ENCODE measurements at regions not wholly inside any gene's neighbourhood (a gene's known extent, or its start where the extent isn't known, plus 50 kb on each side); places are given as distances from the start of the nearest gene placed in this dataset.

- TF ChIP-seq CTCF (conservative IDR thresholded peaks at IDR 0.05; ENCODE audit: low read depth, low read length) (no peak), EZH2 (IDR thresholded peaks at IDR 0.05; ENCODE audit: borderline replicate concordance, low read depth, low read length, poor library complexity, severe bottlenecking) (no peak)
Measured at GRCh38 chr4:180542445-180543100, 1700.6 kb upstream of the TENM3 start.
